H1 (cell line): ENCODE measurements at regions not wholly inside any gene's neighbourhood (a gene's known extent, or its start where the extent isn't known, plus 50 kb on each side); places are given as distances from the start of the nearest gene placed in this dataset.

ENCODE experiments used
- CTCF ChIA-PET: fragments of 300-600 bp; sonication (Branson Sonifier 250); formaldehyde crosslinking; loops from one replicate; lab custom pipeline; 2021; ENCODE audit not compliant: partially characterized antibody; lab: Charles Lee
- POLR2A ChIA-PET: fragments of 300-600 bp; sonication (Branson Sonifier 250); formaldehyde crosslinking; loops from one replicate; lab custom pipeline; 2021; ENCODE audit warnings: inconsistent platforms; ENCODE audit not compliant: partially characterized antibody; lab: Charles Lee
- DNase-seq, 2 experiments: peaks; one replicate each; pipeline versions ENCODE4 v3.0.0 to v3.0.0-alpha.2; 2010 to 2022; ENCODE audit warnings: low spot score in 2 of 2, low read depth in 1 of 2, mixed read lengths in 1 of 2
- FAIRE-seq: peaks from 2 replicates; lab custom pipeline; 2011; peaks lifted over from hg19 to GRCh38; lab: Jason Lieb, UNC
- H2AFZ ChIP-seq: 2 replicates; pipeline ENCODE4 v1.8.1; 2012; ENCODE audit warnings: low read length, inconsistent platforms
- H2AK5ac ChIP-seq: 2 replicates; pipeline ENCODE4 v1.6.1; 2013; ENCODE audit warnings: low read depth, low read length
- H2BK120ac ChIP-seq: replicated peaks from 2 replicates; pipeline ENCODE3; 2013; ENCODE audit warnings: low read depth, low read length, inconsistent platforms
- H2BK12ac ChIP-seq: 2 replicates; pipeline ENCODE4 v1.6.1; 2013; ENCODE audit warnings: low read depth, low read length
- H2BK15ac ChIP-seq: 2 replicates; pipeline ENCODE4 v1.6.1; 2013; ENCODE audit warnings: low read length
- H2BK20ac ChIP-seq: 2 replicates; pipeline ENCODE4 v1.6.1; 2013; ENCODE audit warnings: low read length
- H2BK5ac ChIP-seq: 2 replicates; pipeline ENCODE4 v1.6.1; 2013; ENCODE audit warnings: low read depth, low read length
- H3K14ac ChIP-seq: 2 replicates; pipeline ENCODE4 v1.6.1; 2013; ENCODE audit warnings: inconsistent platforms; ENCODE audit not compliant: insufficient read length
- H3K18ac ChIP-seq: 2 replicates; pipeline ENCODE4 v1.6.1; 2013; ENCODE audit warnings: low read length; ENCODE audit errors: extremely low read depth
- H3K23ac ChIP-seq: 2 replicates; pipeline ENCODE4 v1.6.1; 2013; ENCODE audit warnings: inconsistent platforms; ENCODE audit not compliant: insufficient read length
- H3K23me2 ChIP-seq: 2 replicates; pipeline ENCODE4 v1.6.1; 2013; ENCODE audit warnings: low read depth, low read length
- H3K27ac ChIP-seq: 2 replicates; pipeline ENCODE4 v1.6.1; 2011; ENCODE audit warnings: low read depth, low read length, inconsistent platforms
- H3K27me3 ChIP-seq, 4 experiments: replicated peaks in 1 of 4; 1 replicate in 1 of 4; 2 replicates in 3 of 4; pipeline versions ENCODE4 v1.6.1 to v1.8.1; 2011 to 2013; ENCODE audit warnings: low read length in 3 of 4, mild to moderate bottlenecking in 3 of 4, inconsistent platforms in 2 of 4, mixed read lengths in 2 of 4, moderate library complexity in 1 of 4; ENCODE audit not compliant: control insufficient read depth in 3 of 4, insufficient read depth in 3 of 4; ENCODE audit errors: extremely low read depth in 1 of 4
- H3K36me3 ChIP-seq, 4 experiments: 2 replicates each; pipeline versions ENCODE4 v1.6.1 to v1.8.1; 2011 to 2013; ENCODE audit warnings: mild to moderate bottlenecking in 4 of 4, low read length in 3 of 4, moderate library complexity in 2 of 4, control low read depth in 1 of 4, inconsistent platforms in 1 of 4; ENCODE audit not compliant: insufficient read depth in 4 of 4, control insufficient read depth in 2 of 4
- H3K4ac ChIP-seq: replicated peaks from 2 replicates; pipeline ENCODE3; 2013; ENCODE audit warnings: low read length, low read depth, mixed read lengths, inconsistent platforms; ENCODE audit not compliant: insufficient read length
- H3K4me1 ChIP-seq, 4 experiments: replicated peaks in 1 of 4; 1 replicate in 1 of 4; 2 replicates in 3 of 4; pipeline versions ENCODE4 v1.6.1 to v1.8.1; 2011 to 2013; ENCODE audit warnings: low read length in 3 of 4, inconsistent platforms in 2 of 4, mixed read lengths in 1 of 4; ENCODE audit not compliant: insufficient read depth in 4 of 4, control insufficient read depth in 3 of 4
- H3K4me2 ChIP-seq, 2 experiments: 2 replicates each; pipeline versions ENCODE4 v1.6.1 to v1.8.1; 2011 to 2013; ENCODE audit warnings: low read depth in 2 of 2, low read length in 2 of 2, control low read depth in 1 of 2, inconsistent platforms in 1 of 2, mild to moderate bottlenecking in 1 of 2; ENCODE audit not compliant: insufficient read depth in 1 of 2
- H3K4me3 ChIP-seq, 4 experiments: fragments of 200-600, 300-600 bp in 1 of 4; sonication (generic), shearing (Covaris generic), sonication (Bioruptor Twin) in 1 of 4; 2 replicates each; pipeline versions ENCODE4 v1.5.1 to v1.8.1; 2011 to 2016; ENCODE audit warnings: low read length in 4 of 4, low read depth in 3 of 4, control low read depth in 2 of 4, inconsistent platforms in 2 of 4, mild to moderate bottlenecking in 2 of 4, mixed read lengths in 1 of 4, moderate library complexity in 1 of 4; ENCODE audit not compliant: insufficient read depth in 2 of 4; ENCODE audit errors: extremely low read depth in 1 of 4
- H3K56ac ChIP-seq: replicated peaks from 2 replicates; pipeline ENCODE3; 2013; ENCODE audit warnings: low read depth, mild to moderate bottlenecking, mixed read lengths, low read length, inconsistent platforms; ENCODE audit not compliant: insufficient read length
- H3K79me1 ChIP-seq: 2 replicates; pipeline ENCODE4 v1.6.1; 2013; ENCODE audit warnings: low read depth, low read length, control low read depth
- H3K79me2 ChIP-seq, 2 experiments: 2 replicates each; pipeline versions ENCODE4 v1.6.1 to v1.8.1; 2012 to 2013; ENCODE audit warnings: low read length in 2 of 2, mild to moderate bottlenecking in 2 of 2, inconsistent platforms in 1 of 2; ENCODE audit not compliant: insufficient read depth in 2 of 2, control insufficient read depth in 1 of 2
- H3K9ac ChIP-seq, 4 experiments: replicated peaks in 1 of 4; 1 replicate in 1 of 4; 2 replicates in 3 of 4; pipeline versions ENCODE4 v1.6.1 to v1.8.1; 2011 to 2013; ENCODE audit warnings: low read depth in 3 of 4, low read length in 3 of 4, control low read depth in 2 of 4, mild to moderate bottlenecking in 2 of 4, moderate library complexity in 2 of 4, inconsistent platforms in 1 of 4; ENCODE audit errors: extremely low read depth in 1 of 4
- H3K9me3 ChIP-seq, 2 experiments: 2 replicates each; pipeline versions ENCODE4 v1.6.1 to v1.8.1; 2012 to 2013; ENCODE audit warnings: mild to moderate bottlenecking in 2 of 2, moderate library complexity in 2 of 2, control low read depth in 1 of 2, inconsistent platforms in 1 of 2, low read depth in 1 of 2, low read length in 1 of 2, mixed read lengths in 1 of 2; ENCODE audit not compliant: insufficient read depth in 2 of 2
- H4K20me1 ChIP-seq, 2 experiments: replicated peaks in 1 of 2; 2 replicates each; pipeline versions ENCODE3 to v1.8.1; 2011 to 2013; ENCODE audit warnings: inconsistent platforms in 2 of 2, low read length in 2 of 2, mild to moderate bottlenecking in 1 of 2; ENCODE audit not compliant: insufficient read depth in 2 of 2, control insufficient read depth in 1 of 2
- H4K5ac ChIP-seq: 2 replicates; pipeline ENCODE4 v1.6.1; 2013; ENCODE audit warnings: low read length, low read depth, mixed read lengths, inconsistent platforms; ENCODE audit not compliant: insufficient read length
- H4K8ac ChIP-seq: 2 replicates; pipeline ENCODE4 v1.8.0; 2013; ENCODE audit warnings: mild to moderate bottlenecking, moderate library complexity, low read length, inconsistent platforms; ENCODE audit not compliant: insufficient read depth; ENCODE audit errors: extremely low read depth
- H4K91ac ChIP-seq: replicated peaks from 2 replicates; pipeline ENCODE3; 2013; ENCODE audit warnings: low read length, mixed read lengths, inconsistent platforms; ENCODE audit not compliant: insufficient read length
- CBX5 ChIP-seq: fragments of 300-800, 300-1000 bp; sonication (generic); IDR thresholded peaks from 2 replicates; pipeline ENCODE4 v1.7.1; 2016; ENCODE audit warnings: antibody characterized with exemption, low read length, low read depth
- EGR1 ChIP-seq: IDR thresholded peaks from 2 replicates; pipeline ENCODE4 v1.6.1; 2011; ENCODE audit warnings: low read depth, low read length, borderline replicate concordance
- EP300 ChIP-seq, 2 experiments: IDR thresholded peaks; 1 replicate in 1 of 2; 2 replicates in 1 of 2; pipeline ENCODE4 v1.6.1; 2011 to 2012; ENCODE audit warnings: low read depth in 2 of 2, low read length in 2 of 2, mild to moderate bottlenecking in 2 of 2, borderline replicate concordance in 1 of 2, inconsistent platforms in 1 of 2, moderate library complexity in 1 of 2
- HDAC2 ChIP-seq, 2 experiments: fragments of 300-600 bp in 1 of 2; sonication (generic) in 1 of 2; IDR thresholded peaks; 2 replicates each; pipeline ENCODE4 v1.6.1; 2011 to 2012; ENCODE audit warnings: low read depth in 2 of 2, low read length in 2 of 2, mild to moderate bottlenecking in 2 of 2, moderate library complexity in 2 of 2, borderline replicate concordance in 1 of 2, inconsistent platforms in 1 of 2
- HDAC6 ChIP-seq: IDR thresholded peaks from one replicate; pipeline ENCODE4 v1.7.1; 2012; ENCODE audit warnings: low read depth, mild to moderate bottlenecking, inconsistent platforms, low read length, moderate library complexity
- NANOG ChIP-seq: IDR thresholded peaks from 2 replicates; pipeline ENCODE4 v1.6.1; 2011; ENCODE audit warnings: low read length, low read depth, mild to moderate bottlenecking, inconsistent platforms; ENCODE audit not compliant: insufficient read depth, poor library complexity, severe bottlenecking
- SIN3A ChIP-seq, 2 experiments: IDR thresholded peaks in 1 of 2; conservative IDR thresholded peaks in 1 of 2; 2 replicates each; pipeline ENCODE4 v1.6.1; 2011 to 2012; ENCODE audit warnings: low read length in 2 of 2, improper control_type of control experiment in 1 of 2, low read depth in 1 of 2, mild to moderate bottlenecking in 1 of 2
- SIX5 ChIP-seq: IDR thresholded peaks from 2 replicates; pipeline ENCODE4 v1.6.1; 2011; ENCODE audit warnings: mild to moderate bottlenecking, low read depth, low read length
- TAF7 ChIP-seq: optimal IDR thresholded peaks from 2 replicates; pipeline ENCODE3; 2011; ENCODE audit warnings: low read depth, mild to moderate bottlenecking, inconsistent platforms, low read length, moderate library complexity, borderline replicate concordance
- TCF12 ChIP-seq: IDR thresholded peaks from 2 replicates; pipeline ENCODE4 v1.6.1; 2011; ENCODE audit warnings: low read depth, mild to moderate bottlenecking, low read length
- USF2 ChIP-seq: IDR thresholded peaks from 2 replicates; pipeline ENCODE4 v1.6.1; 2011; ENCODE audit warnings: low read length, improper control_type of control experiment
- YY1 ChIP-seq: IDR thresholded peaks from 2 replicates; pipeline ENCODE4 v1.6.1; 2011; ENCODE audit warnings: low read depth, mild to moderate bottlenecking, low read length

- no peak overlapping the region for H4K8ac ChIP-seq
- H3K23me2 ChIP-seq: no peaks in the 10 kb centered on the region; the same call in 1 of the 2 replicates
- H2AK5ac ChIP-seq: no peak overlapping the region
- no peak overlapping the region for H3K18ac ChIP-seq
- FAIRE-seq (no peak), DNase-seq (no peak)
- no peaks in the 10 kb centered on the region for H4K20me1 ChIP-seq
- ChIA-PET CTCF (interaction anchor here (0.9 kb wide), 1 partner anchor 626 kb away, joined by 3 read pairs; no protein-coding TSS in a partner anchor), POLR2A (no interaction called here)
- peaks cover 0 to 1% (median 0%) of the 10 kb centered on the region in 4 experiments; a peak in 1 of 7 replicates for H3K27me3 ChIP-seq
- H3K14ac ChIP-seq: no peak overlapping the region
- no peak overlapping the region for H2BK20ac ChIP-seq
- no peak overlapping the region for H3K27ac ChIP-seq
- no peak overlapping the region for H3K56ac ChIP-seq
- no peak overlapping the region for H3K9ac ChIP-seq
- no peak overlapping the region for H3K4ac ChIP-seq
- no peak overlapping the region for H2BK12ac ChIP-seq
- no peak overlapping the region for H2BK15ac ChIP-seq
- H2BK120ac ChIP-seq: no peak overlapping the region
- H3K36me3 ChIP-seq: peaks cover 0 to 3% (median 0%) of the 10 kb centered on the region in 4 experiments; a peak in 1 of 8 replicates
- no peak overlapping the region for H3K4me3 ChIP-seq
- no peak overlapping the region for H3K4me2 ChIP-seq
- H3K23ac ChIP-seq: no peak overlapping the region
- H3K79me2 ChIP-seq: no peaks in the 10 kb centered on the region
- no peak overlapping the region for H2BK5ac ChIP-seq
- peaks cover 12% of the 10 kb centered on the region in 2 experiments for H3K9me3 ChIP-seq
- no peaks in the 10 kb centered on the region for H3K79me1 ChIP-seq
- no peak overlapping the region for H4K91ac ChIP-seq
- no peaks in the 10 kb centered on the region for H3K4me1 ChIP-seq
- no peak overlapping the region for H2AFZ ChIP-seq
- no peak overlapping the region for H4K5ac ChIP-seq
- TF ChIP-seq USF2: no peak
- TF ChIP-seq HDAC6: no peak
- no peak for TF ChIP-seq YY1
- TF ChIP-seq TAF7: no peak
- TF ChIP-seq SIN3A (conservative IDR thresholded peaks at IDR 0.05 in 1 of 2, IDR thresholded peaks at IDR 0.05 in 1 of 2; ENCODE audit: low read depth in 1 of 2, low read length in 2 of 2): no peak
- no peak for TF ChIP-seq HDAC2 (IDR thresholded peaks at IDR 0.05; ENCODE audit: borderline replicate concordance in 1 of 2, low read depth in 2 of 2, low read length in 2 of 2)
- TF ChIP-seq EGR1: no peak
- no peak for TF ChIP-seq SIX5
- TF ChIP-seq TCF12: no peak
- no peak for TF ChIP-seq NANOG
- TF ChIP-seq EP300 (IDR thresholded peaks at IDR 0.05; ENCODE audit: borderline replicate concordance in 1 of 2, low read depth in 2 of 2, low read length in 2 of 2): no peak
- TF ChIP-seq CBX5: no peak
Observed at GRCh38 chr4:97360733-97361132, 782.5 kb downstream of the STPG2 start.
